ENCODE measurements at regions not wholly inside any gene's neighbourhood (a gene's known extent, or its start where the extent isn't known, plus 50 kb on each side); places are given as distances from the start of the nearest gene placed in this dataset.

DNA sequence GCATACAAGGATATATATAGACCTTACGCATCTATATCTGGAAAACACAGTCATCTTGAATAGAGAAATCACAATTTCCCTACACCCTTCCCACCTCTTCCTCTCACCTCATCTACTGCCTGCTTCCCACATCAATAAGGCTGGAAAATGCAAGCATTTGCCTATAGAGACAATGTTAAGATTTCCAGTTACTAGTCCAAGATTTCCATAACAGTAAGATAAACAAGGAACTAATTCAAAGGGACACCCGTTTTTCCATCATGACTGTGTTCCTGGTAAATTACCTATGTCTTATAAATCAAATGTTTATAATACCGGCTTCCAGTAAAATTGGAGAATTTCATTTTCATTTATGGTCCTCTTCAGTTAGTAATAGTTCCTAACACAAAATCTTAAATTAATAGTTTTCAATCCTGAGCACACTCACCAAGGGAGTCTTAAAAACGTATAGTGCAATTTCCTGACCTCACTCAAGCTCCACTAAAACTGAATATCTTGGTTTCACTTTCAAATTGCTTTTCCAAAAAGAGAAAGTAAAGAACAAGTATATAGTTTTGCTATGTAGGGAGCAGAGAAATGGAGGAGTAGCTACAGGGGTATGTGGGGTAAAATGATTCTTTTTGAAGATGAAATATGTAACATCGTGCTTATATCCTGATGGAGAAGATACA is 398.7 kb downstream of the PLPP3 start:
- no peak for DNase-seq

DNA sequence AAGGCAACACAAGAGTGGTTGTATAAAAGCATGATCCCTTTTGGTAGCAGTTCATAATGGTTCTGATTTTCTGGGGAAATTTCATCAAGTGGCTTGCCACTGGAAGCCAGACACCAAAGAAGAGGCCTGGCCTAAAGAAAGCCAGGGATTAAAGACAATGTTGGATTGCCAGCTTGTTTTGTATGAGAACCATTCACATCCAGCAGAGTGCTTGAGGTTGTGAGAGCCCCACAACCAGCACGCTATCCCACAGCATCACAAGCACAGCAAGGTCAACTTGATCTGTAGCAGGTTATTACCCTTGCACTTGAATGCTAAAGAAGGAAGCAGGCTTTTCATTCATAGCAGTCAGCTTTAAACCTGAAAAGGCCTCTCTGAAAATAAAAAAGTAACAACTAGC is 399.8 kb downstream of the PLPP3 start:
- DNase-seq, result no peak

DNA sequence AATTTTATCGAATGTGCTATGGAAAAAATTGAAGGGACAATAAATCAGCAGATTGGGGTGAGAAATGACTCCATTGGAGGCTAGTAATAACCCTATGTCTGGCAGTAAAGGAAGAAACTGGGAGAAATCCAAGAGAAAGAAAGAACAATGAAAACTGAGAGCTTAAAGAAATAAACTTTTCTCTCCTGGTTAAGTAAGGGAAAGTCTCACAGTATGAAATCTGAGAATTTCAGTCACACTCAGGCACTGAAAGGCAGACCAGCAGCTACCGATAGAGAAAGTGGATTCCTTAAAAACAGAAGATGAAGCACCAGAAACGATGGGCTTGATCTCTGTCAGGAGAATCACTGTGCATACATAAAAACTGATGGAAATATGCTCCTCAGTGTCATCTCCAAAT is 404.2 kb downstream of the PLPP3 start:
- DNase-seq, result no peak

DNA sequence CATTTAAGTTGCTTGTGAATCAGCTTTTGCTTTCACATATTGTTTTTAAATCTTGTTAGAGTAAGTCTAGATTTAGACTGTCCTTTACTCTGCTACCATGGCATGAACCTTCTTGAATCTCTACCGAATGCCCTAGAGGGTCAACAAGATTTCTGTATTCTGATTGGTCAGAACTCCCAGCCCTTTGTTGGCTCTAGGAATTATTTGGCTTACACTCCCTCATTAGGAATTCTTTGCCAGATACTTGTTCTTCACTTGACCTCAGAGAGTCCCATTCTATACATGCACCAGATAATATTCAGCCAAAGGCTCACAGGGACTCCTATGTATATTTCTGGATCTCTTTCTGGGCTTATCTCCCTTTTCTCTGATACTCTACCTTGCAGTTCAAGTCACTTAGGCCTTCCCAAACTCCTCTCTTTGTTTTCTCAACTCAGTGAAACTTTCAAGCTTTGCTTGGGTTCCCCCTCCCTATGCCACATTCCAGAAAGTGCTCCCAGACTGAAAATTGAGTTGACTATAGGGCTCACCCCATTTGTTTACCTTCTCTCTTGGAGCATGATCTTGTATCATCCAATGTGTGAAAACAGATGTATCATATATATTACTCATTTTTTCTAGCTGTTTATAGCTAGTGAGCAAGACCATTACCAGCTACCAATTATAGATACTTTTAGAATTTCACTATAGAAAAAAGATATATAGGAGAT is 405.0 kb downstream of the PLPP3 start:
- no peak for DNase-seq

DNA sequence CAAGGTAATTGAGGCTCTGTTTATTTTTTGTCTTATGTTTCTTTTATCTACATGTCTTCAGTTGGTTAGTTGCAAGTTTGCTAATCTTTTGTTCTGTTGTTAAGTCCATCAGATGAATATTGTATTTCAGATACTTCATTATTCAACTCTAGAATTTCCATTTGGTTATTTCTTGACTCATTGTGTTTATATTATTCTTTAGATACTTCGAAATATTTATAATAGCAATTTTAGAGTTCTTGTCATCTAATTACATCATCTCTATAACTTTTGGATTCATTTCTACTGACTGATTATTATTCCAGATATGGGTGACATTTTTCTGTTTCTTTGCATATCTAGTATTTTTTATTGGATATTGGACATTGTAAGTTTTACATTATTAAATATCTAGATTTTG is 405.6 kb downstream of the PLPP3 start:
- no peak for DNase-seq

DNA sequence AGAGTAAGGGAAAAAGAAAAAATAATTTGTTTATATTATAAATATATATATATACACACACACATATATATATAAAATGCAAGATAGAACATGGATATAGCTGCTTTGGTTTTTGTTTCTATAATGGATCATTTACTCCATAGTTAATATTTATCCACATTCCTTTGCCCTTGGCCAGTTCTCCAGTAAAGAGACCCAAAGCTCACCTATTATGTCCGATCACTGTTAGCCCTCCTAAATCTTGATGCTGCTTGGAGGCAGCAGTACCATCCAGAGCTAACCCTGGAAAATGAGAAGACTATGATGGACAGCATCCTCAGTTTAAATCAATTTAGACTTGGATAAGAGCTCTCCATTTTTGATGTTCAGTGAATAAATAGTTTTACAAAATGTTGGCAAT is 407.7 kb downstream of the PLPP3 start:
- no peak for DNase-seq

DNA sequence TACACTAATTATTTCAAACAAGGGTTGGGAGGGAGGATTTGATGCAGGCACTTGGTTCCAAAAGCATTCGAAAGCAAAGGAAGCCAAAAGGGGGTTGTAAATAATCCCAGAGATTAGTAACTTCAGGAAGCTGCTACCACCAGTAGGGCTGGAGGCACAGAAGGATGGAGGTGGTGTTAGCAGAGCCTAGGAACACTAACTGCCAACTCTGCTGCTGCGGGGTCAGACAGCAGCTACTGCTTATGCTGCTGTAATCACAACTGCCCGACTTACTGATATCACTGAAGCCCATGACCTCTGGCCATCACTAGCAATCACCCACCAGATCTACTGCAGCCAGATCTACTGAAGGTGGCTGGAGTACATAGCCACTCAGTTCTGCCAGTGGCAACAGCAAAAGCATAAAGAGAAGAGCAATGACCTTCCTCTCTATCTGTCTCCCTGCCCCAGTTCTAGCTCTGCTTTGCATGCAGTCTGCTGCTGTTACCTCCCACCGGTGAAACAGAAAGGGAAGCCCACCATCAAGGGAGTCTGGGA is 408.5 kb downstream of the PLPP3 start:
- no peak for DNase-seq

DNA sequence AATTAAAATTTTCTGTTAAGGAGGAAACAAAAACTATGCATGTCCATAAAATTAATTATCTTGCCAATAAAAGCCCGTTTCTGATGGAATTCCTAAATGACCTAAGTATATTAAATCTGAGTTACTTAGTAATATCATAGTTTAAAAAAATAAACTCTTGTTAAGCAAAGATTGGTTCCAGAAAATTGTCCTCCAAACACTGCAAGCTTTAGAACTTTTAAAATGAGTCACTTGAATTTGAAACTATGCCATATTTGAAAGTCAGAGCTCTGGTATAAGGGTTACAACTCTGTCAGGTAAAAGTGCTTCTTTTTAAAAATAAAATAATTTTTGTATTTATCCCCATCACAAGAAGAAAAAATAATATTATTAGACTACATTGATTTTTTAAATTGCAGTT is 409.5 kb downstream of the PLPP3 start:
- no peak for DNase-seq

DNA sequence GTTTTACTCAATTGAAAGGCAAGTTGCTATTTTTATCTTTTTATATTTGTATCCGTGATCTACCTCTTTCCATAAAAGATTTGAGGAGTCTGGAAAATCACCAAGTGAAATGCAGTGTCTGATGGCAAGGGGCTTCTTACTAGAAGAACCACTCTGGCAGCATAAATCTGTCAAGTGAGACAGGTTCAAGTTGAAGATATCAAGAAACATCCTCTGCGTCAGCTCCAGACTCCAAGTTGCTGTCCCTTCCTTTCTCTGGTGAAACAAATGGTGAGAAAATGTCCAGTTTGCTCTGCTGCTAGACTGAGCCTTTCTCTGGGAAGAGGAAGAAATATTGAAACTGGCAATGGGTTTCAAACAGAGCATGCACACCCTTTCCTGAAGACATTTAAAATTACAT is 411.2 kb downstream of the PLPP3 start:
- DNase-seq, result no peak

DNA sequence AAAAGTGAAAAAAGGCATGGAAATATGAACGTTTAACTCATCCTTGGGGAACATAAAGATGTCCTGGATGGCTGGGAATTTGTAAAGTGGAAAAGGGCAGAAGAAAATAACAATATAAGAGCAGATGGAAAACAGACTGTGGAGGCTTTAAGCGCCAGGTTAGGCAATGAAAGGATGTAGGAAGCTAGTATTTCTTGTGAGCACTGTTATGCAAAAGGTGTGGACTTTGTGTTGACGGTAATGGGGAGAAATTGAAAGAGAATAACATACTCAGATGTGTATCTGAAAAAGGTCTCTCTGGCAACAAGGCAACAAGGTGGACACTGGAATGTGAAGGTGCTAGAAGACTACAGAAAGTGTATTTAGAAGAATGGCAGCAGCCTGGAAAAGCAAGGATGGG is 411.8 kb downstream of the PLPP3 start:
- DNase-seq, result no peak

DNA sequence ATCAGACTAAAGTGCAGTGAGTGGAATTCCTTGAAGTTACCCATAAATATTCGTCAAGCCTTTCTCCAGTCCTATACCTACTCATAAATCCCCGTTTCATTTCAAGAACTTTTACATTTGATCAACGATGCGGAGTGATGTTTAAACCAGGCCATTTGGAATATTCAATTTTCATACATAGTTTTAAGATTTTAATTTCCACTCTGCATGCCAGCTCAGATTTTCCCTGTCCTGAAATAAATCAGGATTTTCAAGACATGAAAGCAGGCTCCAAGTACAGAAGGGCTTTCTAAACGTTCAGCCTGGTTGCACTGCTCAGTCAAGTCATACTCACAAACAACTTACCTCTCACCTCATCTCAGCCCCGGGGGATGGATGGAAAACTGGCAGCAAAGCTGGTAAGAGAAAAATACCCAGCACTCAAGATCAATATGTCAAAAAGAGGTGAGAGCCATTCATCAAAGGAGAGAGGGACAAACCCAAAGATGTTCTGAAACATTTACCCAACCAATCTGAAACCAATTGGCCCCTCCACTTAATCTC is 418.5 kb downstream of the PLPP3 start:
- no peak for DNase-seq

DNA sequence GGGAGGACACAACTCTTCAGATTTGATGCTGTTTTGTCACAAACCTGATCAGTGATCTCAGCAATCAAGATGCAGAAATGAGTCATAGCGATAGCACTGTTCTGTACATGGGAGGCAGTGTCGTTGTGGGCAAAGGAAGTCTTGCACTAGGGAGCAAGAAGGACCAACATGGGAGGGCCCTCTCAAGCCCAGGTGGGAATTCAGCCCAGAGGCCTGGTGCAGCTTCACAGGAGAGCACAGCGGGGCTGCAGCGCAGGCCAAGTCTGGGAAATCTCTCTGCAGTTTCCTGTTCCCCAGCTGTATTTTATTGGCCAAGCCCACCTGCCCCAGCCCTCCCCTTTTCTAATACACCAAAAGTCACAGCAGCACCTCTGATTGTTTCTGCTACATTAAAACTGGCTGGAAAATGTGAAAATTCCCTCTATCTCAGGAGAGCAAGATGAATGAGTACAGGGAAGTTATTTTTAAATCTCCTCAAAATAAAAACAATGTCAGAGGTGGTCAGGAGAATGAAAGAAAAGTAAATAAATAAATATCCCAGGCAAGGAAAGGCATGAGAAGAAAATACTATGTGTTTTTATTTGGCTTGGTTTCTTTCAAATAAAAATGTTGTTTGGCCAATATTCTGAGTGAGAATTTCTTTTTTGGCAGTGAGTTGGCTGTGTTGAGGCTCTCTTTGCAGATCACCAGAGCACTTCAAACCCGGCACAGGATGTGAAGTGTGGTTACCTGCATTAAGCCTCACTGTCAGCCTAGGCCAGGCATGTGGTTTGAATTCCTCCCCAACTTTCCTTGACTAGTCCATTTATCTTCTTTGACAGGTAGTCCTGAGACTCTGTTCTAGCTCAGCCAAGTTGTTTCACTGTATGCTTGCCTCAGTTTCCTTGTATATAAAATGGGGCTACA is 422.1 kb downstream of the PLPP3 start:
- DNase-seq, result no peak

DNA sequence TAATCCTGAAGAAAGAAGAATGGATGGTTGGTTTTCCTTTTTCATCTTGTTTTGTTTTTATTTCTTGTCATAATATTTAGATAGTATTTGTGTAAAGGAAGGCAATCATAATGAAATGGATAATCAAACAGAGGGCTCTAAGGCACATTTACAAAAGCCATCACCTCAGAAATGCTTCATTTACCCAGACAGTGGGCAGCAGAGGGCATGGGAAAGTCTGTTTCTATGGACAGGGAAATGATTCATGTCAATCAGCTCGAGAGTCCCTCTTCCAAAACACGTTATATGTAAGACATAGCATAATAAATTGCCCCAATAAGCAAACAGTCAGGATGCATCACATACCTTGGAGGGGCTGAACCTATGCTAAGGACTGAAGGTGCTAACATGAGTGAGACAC is 426.1 kb downstream of the PLPP3 start:
- DNase-seq, result no peak

DNA sequence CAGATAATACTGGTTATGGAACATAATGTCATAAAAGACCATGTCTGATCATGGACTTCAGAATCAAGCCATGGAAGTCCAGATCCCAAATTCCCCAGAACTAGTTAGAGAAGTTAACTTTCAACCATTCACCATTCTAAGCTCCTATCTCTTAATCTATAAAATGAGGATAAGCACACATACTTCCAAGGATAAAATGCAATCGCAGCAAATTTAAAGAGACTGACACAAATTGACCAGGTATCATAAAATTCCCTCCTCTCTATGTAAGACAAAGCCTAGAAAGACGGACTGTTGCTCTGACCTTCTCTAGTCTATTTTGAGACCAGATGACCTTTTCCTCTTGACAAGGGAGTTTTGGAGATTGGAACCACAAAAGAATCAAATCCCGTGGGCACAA is 426.7 kb downstream of the PLPP3 start:
- no peak for DNase-seq

DNA sequence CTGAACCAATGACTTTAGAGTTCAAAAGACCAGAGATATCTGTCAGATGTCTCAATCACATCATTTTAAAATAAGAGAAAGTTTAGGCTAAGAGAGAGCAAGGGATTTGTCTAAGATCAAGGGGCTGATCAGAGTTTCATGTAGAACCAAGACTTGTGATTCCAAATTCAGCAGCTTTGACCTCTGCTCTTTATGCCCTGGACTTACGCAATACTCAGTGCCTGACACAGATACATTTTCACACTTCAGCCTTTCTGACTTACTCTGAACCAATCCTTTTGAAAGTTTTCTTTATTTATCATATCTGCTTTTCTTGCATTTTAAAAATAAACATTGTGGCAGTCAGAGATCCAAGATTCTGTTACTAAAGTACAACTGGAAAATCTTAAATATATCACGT is 428.0 kb downstream of the PLPP3 start:
- DNase-seq, result no peak

DNA sequence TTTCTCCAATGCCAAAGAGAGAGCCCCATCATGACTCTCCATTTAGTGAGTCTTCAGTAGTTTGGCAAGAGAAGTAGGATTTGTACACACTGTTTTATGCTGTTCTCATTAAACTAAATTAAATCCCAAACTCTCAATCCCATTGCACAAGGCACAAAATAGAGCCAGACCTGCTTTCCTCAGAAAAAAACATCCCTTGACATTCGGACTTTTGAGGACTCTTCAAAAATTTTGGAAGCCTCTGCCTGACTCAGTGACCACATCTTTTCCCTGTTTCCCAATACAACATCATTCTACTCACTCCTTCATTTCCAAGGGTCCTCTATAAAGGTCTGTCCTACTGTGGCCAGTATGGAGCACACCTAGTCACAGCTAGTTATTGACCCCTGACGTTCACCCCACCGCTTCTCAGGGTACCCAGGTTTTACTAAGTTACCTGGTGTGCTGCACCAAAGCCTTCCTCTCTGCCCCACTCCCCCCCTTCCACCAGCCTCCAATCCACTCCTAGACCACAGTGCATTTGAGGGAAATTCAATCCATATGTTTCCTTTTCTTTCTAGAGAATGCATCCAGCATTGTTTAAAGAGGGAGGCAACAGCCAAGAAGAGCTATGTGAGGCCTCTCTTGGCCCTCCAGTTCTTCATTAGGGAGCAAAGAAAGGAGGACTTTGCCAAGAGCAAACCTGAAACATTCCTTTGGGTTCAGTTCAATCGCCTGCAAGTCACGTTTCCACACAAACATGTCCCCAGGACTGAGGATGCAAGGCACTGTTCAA is 428.7 kb downstream of the PLPP3 start:
- DNase-seq, result no peak

DNA sequence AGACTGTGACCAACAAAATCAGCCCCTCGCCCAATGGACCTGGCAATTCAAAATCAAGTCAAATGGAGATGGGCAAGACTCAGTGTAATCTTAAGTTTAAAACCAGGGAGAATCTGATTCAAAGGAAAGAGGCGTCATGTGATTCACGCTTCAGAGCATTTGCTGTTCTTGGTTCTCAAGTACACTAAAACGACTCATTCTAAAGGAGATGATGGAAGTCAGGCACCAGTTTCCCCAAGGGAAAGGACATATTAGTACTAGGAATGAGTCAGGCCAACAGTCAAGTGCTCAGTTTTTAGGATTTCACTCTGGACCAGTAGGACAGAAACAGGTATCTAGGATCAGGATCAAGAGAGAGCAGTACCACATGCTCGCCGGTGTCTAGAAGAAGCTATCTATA is 429.6 kb downstream of the PLPP3 start:
- no peak for DNase-seq

DNA sequence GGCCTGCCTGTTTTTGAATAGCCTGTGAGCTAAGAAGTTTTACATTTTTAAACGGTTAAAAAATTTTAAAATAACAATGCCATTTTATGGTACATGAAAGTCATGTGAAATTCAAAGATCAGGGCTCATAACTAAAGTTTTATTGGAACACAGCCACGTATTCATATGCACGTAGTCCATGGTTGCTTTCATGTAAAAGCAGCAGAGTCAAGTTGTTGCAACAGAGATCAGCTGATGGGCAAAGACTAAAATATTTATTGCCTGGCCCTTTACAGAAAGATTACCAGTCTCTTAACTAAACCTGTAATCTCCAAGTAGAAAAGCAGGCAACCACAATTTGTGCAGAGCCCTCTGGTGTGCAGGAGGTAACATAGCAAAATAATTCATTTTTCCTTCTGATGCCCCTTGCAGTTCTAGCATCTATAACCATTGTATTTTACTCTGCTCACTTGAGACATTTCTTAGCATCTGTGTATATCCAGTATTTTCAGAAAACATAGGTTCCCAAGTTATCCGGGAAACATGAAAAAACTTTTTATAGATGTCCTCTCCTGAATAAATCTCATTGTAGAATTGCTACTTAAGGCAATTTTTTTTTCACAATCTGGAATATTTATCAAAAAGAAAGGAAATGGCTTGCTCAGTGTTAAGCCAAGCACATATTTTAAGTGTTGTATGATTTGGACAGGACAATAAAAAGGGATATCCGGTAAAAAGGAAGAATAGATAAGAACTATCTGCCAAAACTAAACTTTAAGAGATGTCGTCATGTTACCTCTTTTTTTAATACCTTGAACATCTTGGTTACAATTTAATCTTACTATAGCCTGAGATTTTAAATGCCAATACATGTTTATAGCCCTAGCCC is 430.8 kb downstream of the PLPP3 start:
- DNase-seq, result no peak

DNA sequence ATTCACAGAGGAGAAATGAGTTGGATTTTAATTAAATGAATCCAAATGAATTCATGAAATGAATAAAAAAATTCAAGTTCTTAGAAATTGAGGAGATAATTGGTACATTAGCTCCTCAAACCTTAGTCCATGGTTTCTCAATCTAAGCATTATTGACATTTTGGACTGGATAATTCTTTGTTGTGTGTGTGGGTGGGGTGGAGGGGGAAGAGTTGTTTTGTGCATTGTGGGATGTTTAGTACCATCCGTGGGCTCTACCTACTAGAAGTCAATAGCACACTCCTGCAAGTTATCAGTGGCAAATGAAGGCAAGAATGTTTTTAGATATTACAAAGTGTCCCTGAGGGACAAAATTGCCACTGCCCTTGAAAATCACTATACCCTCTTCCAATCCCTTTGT is 431.9 kb downstream of the PLPP3 start:
- DNase-seq, result no peak

DNA sequence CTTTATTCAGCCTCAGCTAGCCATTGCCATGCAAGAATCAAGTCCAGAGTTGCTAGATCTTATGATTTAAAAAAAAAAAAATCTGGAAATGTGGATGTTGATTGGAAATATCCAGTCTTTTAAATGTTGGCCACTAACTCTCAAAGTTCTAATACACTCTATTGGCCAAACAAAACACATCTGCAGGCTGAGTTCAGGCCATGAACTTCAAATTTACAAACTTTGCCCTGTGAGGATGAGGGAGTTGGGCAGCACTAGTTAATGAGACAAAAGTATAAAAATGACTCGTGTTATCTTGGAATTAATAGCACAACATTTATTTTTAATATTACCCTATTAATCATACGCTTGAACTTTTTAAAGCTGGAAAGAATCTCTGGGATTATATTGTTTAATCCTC is 432.3 kb downstream of the PLPP3 start:
- no peak for DNase-seq

DNA sequence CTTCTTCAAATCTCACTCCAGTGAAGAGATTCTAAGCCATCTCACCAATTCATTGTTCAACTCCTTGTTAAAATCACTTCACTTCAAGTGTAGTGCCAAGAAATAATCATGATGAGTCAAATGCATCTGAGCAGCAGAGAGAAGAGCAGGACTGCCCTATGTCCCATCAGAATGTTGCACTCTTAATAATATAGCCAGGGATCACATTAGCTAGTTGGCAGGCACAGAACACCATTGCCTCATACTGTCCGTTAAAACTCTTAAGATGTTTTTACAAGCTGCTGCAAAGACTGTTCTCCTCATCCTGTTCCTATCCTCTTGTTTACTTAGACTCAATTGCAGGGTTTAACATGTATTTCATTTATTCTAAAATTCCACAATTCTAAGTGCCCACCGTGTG is 432.9 kb downstream of the PLPP3 start:
- no peak for DNase-seq
